Esophagus squamous epithelium (tissue), 5 donors: ENCODE measurements at regions not wholly inside any gene's neighbourhood (a gene's known extent, or its start where the extent isn't known, plus 50 kb on each side); places are given as distances from the start of the nearest gene placed in this dataset.

Source experiments
- DNase-seq: peaks from one replicate; lab custom pipeline; 2025; lab: John Stamatoyannopoulos, UW
- H3K27ac ChIP-seq, 4 donors: fragments of 200-600 bp; sonication (generic); one replicate each; pipeline ENCODE4 v1.5.1; 2016 to 2019; ENCODE audit warnings: mild to moderate bottlenecking in 1 of 4
- H3K27me3 ChIP-seq, 4 donors: fragments of 200-600 bp; sonication (generic); 1 replicate in 3 of 4; 2 replicates in 1 of 4; pipeline versions ENCODE4 v1.5.1 to v1.6.0; 2017 to 2021; ENCODE audit warnings: antibody characterized with exemption in 1 of 4
- H3K36me3 ChIP-seq, 3 donors: fragments of 200-600 bp; sonication (generic); one replicate each; pipeline ENCODE4 v1.5.1; 2016 to 2019
- H3K4me1 ChIP-seq, 3 donors: fragments of 200-600 bp; sonication (generic); one replicate each; pipeline ENCODE4 v1.5.1; 2017 to 2019
- H3K4me3 ChIP-seq, 4 donors: fragments of 200-600 bp; sonication (generic); 1 replicate in 3 of 4; 2 replicates in 1 of 4; pipeline ENCODE4 v1.5.1; 2016 to 2019; ENCODE audit warnings: mild to moderate bottlenecking in 2 of 4, moderate library complexity in 1 of 4
- H3K9me3 ChIP-seq, 3 donors: fragments of 200-600 bp; sonication (generic); one replicate each; pipeline ENCODE4 v1.5.1; 2016 to 2019
- CTCF ChIP-seq, 6 experiments: fragments of 450-650 bp in 4 of 6; fragments of 200-600 bp in 2 of 6; sonication (generic) in 2 of 6; IDR thresholded peaks; one replicate each; pipeline ENCODE4 v1.5.1; 2016 to 2019; ENCODE audit warnings: antibody characterized with exemption in 6 of 6, mild to moderate bottlenecking in 4 of 6, moderate library complexity in 4 of 6
- POLR2A ChIP-seq, 4 donors: fragments of 450-650 bp; IDR thresholded peaks; one replicate each; pipeline ENCODE4 v1.6.1; 2017; ENCODE audit warnings: antibody characterized with exemption in 4 of 4, mild to moderate bottlenecking in 4 of 4, moderate library complexity in 3 of 4
- WGBS, 2 donors: methylation state at CpG; one replicate each; pipeline ENCODE4 v1.1.5; 2018; 5-methylcytosine and 5-hydroxymethylcytosine counted together
- intact Hi-C: fragments of 100-400 bp; cut with DNase I; formaldehyde crosslinking; loops from one replicate; pipeline ENCODE4 v1.15.0; 2022
- donor health status: DM: yes; HTN: yes; CAD: no.

DNA sequence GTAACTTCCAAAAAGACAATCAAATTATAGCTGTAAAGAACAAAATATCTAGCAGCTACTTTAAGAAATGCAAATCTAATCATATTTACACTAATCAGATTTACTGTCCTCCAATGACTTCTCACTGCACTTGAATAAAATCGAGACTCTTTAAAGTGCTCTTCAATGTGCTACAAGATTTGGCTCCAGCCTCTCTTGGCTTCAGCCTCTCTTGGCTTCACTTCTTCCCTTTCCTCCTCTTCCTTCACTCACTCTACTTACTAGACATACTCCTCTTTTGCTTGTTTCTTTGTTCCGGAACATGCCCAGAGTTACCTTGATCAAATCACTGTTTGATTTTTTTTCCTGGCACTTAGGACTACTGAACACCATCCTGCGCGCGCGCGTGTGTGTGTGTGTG is 495.4 kb downstream of the LMO7 start:
- Histone ChIP-seq H3K4me1 (no peaks in the 10 kb centered on the region), H3K27me3 (no peaks in the 10 kb centered on the region), H3K9me3 (no peaks in the 10 kb centered on the region), H3K4me3 (no peak overlapping the region), H3K27ac (no peak overlapping the region), H3K36me3 (no peaks in the 10 kb centered on the region)
- intact Hi-C loops: no loop called here
- 66 to 81% methylated on average over 7 of the region's 7 CpGs for WGBS, 2 donors
- TF ChIP-seq CTCF (IDR thresholded peaks at IDR 0.05) (no peak), POLR2A (IDR thresholded peaks at IDR 0.05) (no peak)
- no peak for DNase-seq

DNA sequence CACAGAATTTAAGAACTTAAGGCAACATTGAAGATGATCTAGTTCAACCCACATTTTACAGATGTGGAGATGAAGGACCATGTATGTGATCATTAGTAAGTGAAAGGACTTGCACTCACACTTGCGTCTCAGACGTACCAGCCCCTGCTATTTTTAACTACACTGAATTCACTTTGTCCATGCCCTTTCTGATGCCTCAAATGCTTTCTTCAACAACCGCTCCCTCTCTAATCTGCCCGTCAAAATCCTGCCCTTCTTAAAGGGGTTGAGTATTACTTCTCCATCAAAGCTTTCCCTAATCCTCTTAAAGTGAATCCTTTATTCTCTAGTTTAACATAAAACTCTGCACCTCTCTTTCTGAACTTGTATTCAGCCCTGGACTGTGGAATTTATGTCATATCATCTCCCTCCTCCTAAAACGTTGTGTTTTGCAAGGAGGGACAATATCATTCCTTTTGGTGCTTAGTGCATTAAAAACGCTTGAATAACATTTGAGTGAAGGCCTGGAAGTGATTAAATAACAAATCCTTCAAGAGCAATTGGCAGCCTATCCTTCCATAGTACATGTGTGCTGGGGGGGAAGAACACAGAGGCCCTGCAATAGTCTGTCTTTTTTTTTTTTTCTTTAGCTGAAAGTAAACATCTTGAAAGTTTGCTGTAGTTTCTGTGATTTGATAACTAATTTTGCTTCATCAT is 493.3 kb downstream of the LMO7 start:
- Histone ChIP-seq H3K4me3 (no peak overlapping the region), H3K9me3 (peaks cover 0 to 4% (median 2%) of the 10 kb centered on the region in 3 donors), H3K36me3 (no peaks in the 10 kb centered on the region), H3K4me1 (no peaks in the 10 kb centered on the region), H3K27ac (no peak overlapping the region), H3K27me3 (no peaks in the 10 kb centered on the region)
- DNase-seq: no peak
- intact Hi-C loops: no loop called here
- 56 to 63% methylated on average over 6 of the region's 6 CpGs for WGBS, 2 donors
- no peak for TF ChIP-seq CTCF (IDR thresholded peaks at IDR 0.05)
- TF ChIP-seq POLR2A (IDR thresholded peaks at IDR 0.05): no peak

GRCh38 chr13:76127922-76128321 is 491.8 kb downstream of the LMO7 start:
- intact Hi-C loops: no loop called here
- no peaks in the 10 kb centered on the region for H3K36me3 ChIP-seq

DNA sequence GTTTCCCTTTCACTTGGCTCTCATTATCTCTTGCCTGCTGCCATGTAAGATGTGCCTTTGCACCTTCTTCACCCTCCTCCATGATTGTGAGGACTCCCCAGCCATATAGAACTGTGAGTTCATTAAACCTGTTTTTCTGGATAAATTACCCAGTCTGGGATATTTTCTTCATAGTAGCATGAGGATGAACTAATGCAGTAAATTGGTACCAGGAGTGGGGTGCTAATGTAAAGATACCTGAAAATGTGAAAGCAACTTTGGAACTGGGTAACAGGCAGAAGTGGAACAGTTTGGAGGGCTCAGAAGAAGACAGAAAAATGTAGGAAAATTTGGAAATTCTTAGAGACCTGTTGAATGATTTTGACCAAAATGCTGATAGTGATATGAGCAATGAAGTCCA is 487.4 kb downstream of the LMO7 start:
- Histone ChIP-seq H3K36me3 (no peaks in the 10 kb centered on the region), H3K27me3 (no peaks in the 10 kb centered on the region), H3K4me1 (no peaks in the 10 kb centered on the region), H3K4me3 (no peak overlapping the region), H3K27ac (no peak overlapping the region), H3K9me3 (peaks cover 0 to 24% (median 18%) of the 10 kb centered on the region in 3 donors)
- no peak for TF ChIP-seq CTCF (IDR thresholded peaks at IDR 0.05)
- no peak for TF ChIP-seq POLR2A (IDR thresholded peaks at IDR 0.05)
- no peak for DNase-seq
- intact Hi-C loops: no loop called here

More at GRCh38 chr13:76127922-76128321, 491.8 kb downstream of the LMO7 start:
- Histone ChIP-seq H3K27ac (no peak overlapping the region), H3K27me3 (no peaks in the 10 kb centered on the region), H3K4me3 (no peak overlapping the region), H3K9me3 (peaks cover 0 to 19% (median 18%) of the 10 kb centered on the region in 3 donors), H3K4me1 (no peaks in the 10 kb centered on the region)
- no peak for DNase-seq
- TF ChIP-seq POLR2A (IDR thresholded peaks at IDR 0.05) (no peak), CTCF (IDR thresholded peaks at IDR 0.05) (no peak)

DNA sequence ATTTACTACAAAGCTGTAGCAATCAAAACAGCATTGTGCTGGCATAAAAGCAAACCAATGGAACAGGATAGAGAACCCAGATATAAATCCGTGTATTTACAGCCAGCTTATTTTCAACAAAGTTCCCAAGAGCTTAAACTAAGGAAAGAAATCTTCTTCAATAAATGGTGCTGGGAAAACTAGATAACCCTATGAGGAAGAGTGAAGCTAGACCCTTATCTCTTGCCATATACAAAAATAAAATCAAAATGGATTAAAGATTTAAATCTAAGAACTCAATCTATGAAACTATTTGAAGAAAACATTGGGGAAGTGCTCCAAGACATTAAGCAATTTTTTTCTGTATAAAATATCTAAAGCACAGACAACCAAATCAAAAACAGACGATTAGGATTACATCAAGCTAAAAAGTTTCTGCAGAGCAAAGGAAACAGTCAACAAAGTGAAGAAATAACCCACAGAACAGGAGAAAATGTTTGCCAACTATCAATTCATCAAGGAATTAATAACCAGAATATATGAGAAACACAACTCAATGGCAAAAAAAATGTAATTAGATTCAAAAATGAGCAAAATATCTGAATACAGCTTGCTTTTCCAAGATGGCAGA is 480.7 kb downstream of the LMO7 start:
- no peak for DNase-seq
- Histone ChIP-seq H3K27ac (no peak overlapping the region), H3K4me1 (no peaks in the 10 kb centered on the region), H3K27me3 (no peaks in the 10 kb centered on the region), H3K36me3 (no peaks in the 10 kb centered on the region), H3K9me3 (no peaks in the 10 kb centered on the region), H3K4me3 (no peak overlapping the region)
- TF ChIP-seq POLR2A (IDR thresholded peaks at IDR 0.05) (no peak), CTCF (IDR thresholded peaks at IDR 0.05) (no peak)
- intact Hi-C loops: no loop called here
- WGBS, 2 donors: 44 to 48% methylated on average over 2 of the region's 2 CpGs
